LNCaP clone FGC (cell line): ENCODE measurements at regions not wholly inside any gene's neighbourhood (a gene's known extent, or its start where the extent isn't known, plus 50 kb on each side); places are given as distances from the start of the nearest gene placed in this dataset.

Experiments used
- DNase-seq: peaks from one replicate; pipeline ENCODE4 v3.0.0-alpha.2; 2011; ENCODE audit warnings: low read depth
- H3K4me3 ChIP-seq: 2 replicates; pipeline ENCODE4 v1.5.1; 2011; ENCODE audit warnings: mild to moderate bottlenecking, low read depth, low read length, control low read depth
- CTCF ChIP-seq: IDR thresholded peaks from 2 replicates; pipeline ENCODE4 v1.5.1; 2012; ENCODE audit warnings: mild to moderate bottlenecking; ENCODE audit not compliant: control insufficient read depth, insufficient read depth; ENCODE audit errors: extremely low read depth

- no peak for DNase-seq
- no peak overlapping the region for H3K4me3 ChIP-seq
- no peak for TF ChIP-seq CTCF
Measured at GRCh38 chr4:46491455-46491854, 101.5 kb upstream of the GABRA2 start.

GRCh38 chr4:46484881-46485280, 95.0 kb upstream of the GABRA2 start:
- H3K4me3 ChIP-seq = no peak overlapping the region
- no peak for DNase-seq
- TF ChIP-seq CTCF = no peak

- no peak for TF ChIP-seq CTCF
Measured at GRCh38 chr4:46462733-46463132, 72.8 kb upstream of the GABRA2 start.

GRCh38 chr4:46459308-46459707, 69.4 kb upstream of the GABRA2 start:
- no peak overlapping the region for H3K4me3 ChIP-seq
- DNase-seq = no peak
- TF ChIP-seq CTCF = no peak

More at GRCh38 chr4:46462733-46463132, 72.8 kb upstream of the GABRA2 start:
- no peak overlapping the region for H3K4me3 ChIP-seq
- DNase-seq = no peak

GRCh38 chr4:46450556-46450955, 60.6 kb upstream of the GABRA2 start:
- DNase-seq = no peak
- H3K4me3 ChIP-seq = no peak overlapping the region
- TF ChIP-seq CTCF = no peak

GRCh38 chr4:46445710-46446314, 55.9 kb upstream of the GABRA2 start:
- no peak overlapping the region for H3K4me3 ChIP-seq
- DNase-seq = no peak
- TF ChIP-seq CTCF = no peak

- no peak for TF ChIP-seq CTCF
- no peak for DNase-seq
- no peak overlapping the region for H3K4me3 ChIP-seq
Measured at GRCh38 chr4:46444318-46445000, 54.5 kb upstream of the GABRA2 start.
